H9 (cell line): ENCODE measurements at regions not wholly inside any gene's neighbourhood (a gene's known extent, or its start where the extent isn't known, plus 50 kb on each side); places are given as distances from the start of the nearest gene placed in this dataset.

ENCODE experiments used
- DNase-seq: peaks from one replicate; pipeline ENCODE4 v3.0.0-alpha.2; 2017
- H2AFZ ChIP-seq: one replicate; pipeline ENCODE4 v1.6.1; 2013; ENCODE audit warnings: mild to moderate bottlenecking, low read length, control low read depth, moderate library complexity
- H2AK5ac ChIP-seq: 2 replicates; pipeline ENCODE4 v1.6.1; 2013; ENCODE audit warnings: low read length, control low read depth, mixed read lengths; ENCODE audit not compliant: insufficient read length
- H2BK120ac ChIP-seq: one replicate; pipeline ENCODE4 v1.6.1; 2013; ENCODE audit warnings: low read depth, mild to moderate bottlenecking, low read length, control low read depth, inconsistent platforms; ENCODE audit not compliant: poor library complexity, severe bottlenecking
- H2BK12ac ChIP-seq: 2 replicates; pipeline ENCODE4 v1.6.1; 2013; ENCODE audit warnings: low read length, control low read depth, mixed read lengths, low read depth; ENCODE audit not compliant: insufficient read length
- H2BK15ac ChIP-seq: 2 replicates; pipeline ENCODE4 v1.6.1; 2013; ENCODE audit warnings: low read depth, low read length, control low read depth
- H2BK20ac ChIP-seq: one replicate; pipeline ENCODE4 v1.6.1; 2013; ENCODE audit warnings: low read depth, mild to moderate bottlenecking, low read length, control low read depth, inconsistent platforms; ENCODE audit not compliant: poor library complexity, severe bottlenecking
- H2BK5ac ChIP-seq: 2 replicates; pipeline ENCODE4 v1.6.1; 2013; ENCODE audit warnings: low read length, control low read depth, mixed read lengths; ENCODE audit not compliant: insufficient read length
- H3K14ac ChIP-seq: 2 replicates; pipeline ENCODE4 v1.6.1; 2013; ENCODE audit warnings: low read length, control low read depth; ENCODE audit not compliant: insufficient read depth
- H3K18ac ChIP-seq: 2 replicates; pipeline ENCODE4 v1.6.1; 2013; ENCODE audit warnings: low read depth, mild to moderate bottlenecking, mixed read lengths, low read length, control low read depth; ENCODE audit not compliant: insufficient read length
- H3K23ac ChIP-seq: 2 replicates; pipeline ENCODE4 v1.6.1; 2013; ENCODE audit warnings: low read length, control low read depth, mixed read lengths, low read depth; ENCODE audit not compliant: insufficient read length
- H3K23me2 ChIP-seq: 2 replicates; pipeline ENCODE4 v1.6.1; 2013; ENCODE audit warnings: low read depth, mild to moderate bottlenecking, mixed read lengths, low read length, control low read depth; ENCODE audit not compliant: insufficient read length, poor library complexity, severe bottlenecking
- H3K27ac ChIP-seq: 2 replicates; pipeline ENCODE4 v1.5.1; 2013; ENCODE audit warnings: low read length, control low read depth, mixed read lengths, low read depth; ENCODE audit not compliant: insufficient read length
- H3K27me3 ChIP-seq: 2 replicates; pipeline ENCODE4 v1.6.1; 2013; ENCODE audit warnings: low read length, control low read depth, inconsistent platforms; ENCODE audit not compliant: insufficient read depth
- H3K4ac ChIP-seq: 2 replicates; pipeline ENCODE4 v1.6.1; 2013; ENCODE audit warnings: low read depth, mild to moderate bottlenecking, control low read depth, inconsistent platforms, low read length, moderate library complexity
- H3K4me1 ChIP-seq: 2 replicates; pipeline ENCODE4 v1.6.1; 2013; ENCODE audit warnings: low read length, control low read depth, inconsistent platforms; ENCODE audit not compliant: insufficient read depth
- H3K4me2 ChIP-seq: 2 replicates; pipeline ENCODE4 v1.6.1; 2013; ENCODE audit warnings: low read length, control low read depth, mixed read lengths; ENCODE audit not compliant: insufficient read length, insufficient read depth
- H3K56ac ChIP-seq: 2 replicates; pipeline ENCODE4 v1.6.1; 2013; ENCODE audit warnings: low read depth, mild to moderate bottlenecking, mixed read lengths, low read length, control low read depth; ENCODE audit not compliant: insufficient read length
- H3K79me1 ChIP-seq: 2 replicates; pipeline ENCODE4 v1.6.1; 2013; ENCODE audit warnings: low read depth, mild to moderate bottlenecking, moderate library complexity, low read length, control low read depth, inconsistent platforms; ENCODE audit not compliant: insufficient read depth, poor library complexity, severe bottlenecking
- H3K79me2 ChIP-seq: 2 replicates; pipeline ENCODE4 v1.6.1; 2013; ENCODE audit warnings: low read length, control low read depth, inconsistent platforms; ENCODE audit not compliant: insufficient read depth
- H3K9ac ChIP-seq: 2 replicates; pipeline ENCODE4 v1.6.1; 2013; ENCODE audit warnings: low read length, control low read depth, mixed read lengths; ENCODE audit not compliant: insufficient read length; ENCODE audit errors: extremely low read depth
- H3K9me3 ChIP-seq: one replicate; pipeline ENCODE4 v1.6.1; 2013; ENCODE audit warnings: low read depth, low read length, inconsistent platforms; ENCODE audit not compliant: control insufficient read depth
- H3T11ph ChIP-seq: one replicate; pipeline ENCODE4 v1.6.1; 2013; ENCODE audit warnings: mild to moderate bottlenecking, low read length, control low read depth, inconsistent platforms
- H4K20me1 ChIP-seq: one replicate; pipeline ENCODE4 v1.6.1; 2013; ENCODE audit not compliant: control insufficient read depth, insufficient read length, insufficient read depth
- H4K5ac ChIP-seq: 2 replicates; pipeline ENCODE4 v1.6.1; 2013; ENCODE audit warnings: low read depth, mild to moderate bottlenecking, mixed read lengths, low read length, control low read depth; ENCODE audit not compliant: insufficient read length
- H4K8ac ChIP-seq: replicated peaks from 2 replicates; pipeline ENCODE4 v1.6.1; 2013; ENCODE audit warnings: low read length, control low read depth, mixed read lengths, low read depth; ENCODE audit not compliant: insufficient read length
- H4K91ac ChIP-seq: 2 replicates; pipeline ENCODE4 v1.6.1; 2013; ENCODE audit warnings: low read depth, mild to moderate bottlenecking, moderate library complexity, mixed read lengths, low read length, control low read depth; ENCODE audit not compliant: insufficient read length
- H3K27ac Mint-ChIP-seq, 3 experiments: 2 replicates in 2 of 3; 3 replicates in 1 of 3; pipeline ENCODE4 v1.8.0; 2020 to 2021; ENCODE audit warnings: mixed read lengths in 3 of 3, mild to moderate bottlenecking in 1 of 3, moderate library complexity in 1 of 3
- H3K27me3 Mint-ChIP-seq: 2 replicates; pipeline ENCODE4 v1.8.0; 2021; ENCODE audit warnings: low read depth, mild to moderate bottlenecking, moderate library complexity, mixed read lengths
- H3K36me3 Mint-ChIP-seq, 3 experiments: 2 replicates in 2 of 3; 3 replicates in 1 of 3; pipeline ENCODE4 v1.8.0; 2020 to 2021; ENCODE audit warnings: low read depth in 3 of 3, mixed read lengths in 3 of 3; ENCODE audit not compliant: insufficient read depth in 1 of 3
- H3K4me1 Mint-ChIP-seq, 2 experiments: 2 replicates each; pipeline ENCODE4 v1.8.0; 2020; ENCODE audit warnings: mixed read lengths in 2 of 2
- H3K4me3 Mint-ChIP-seq, 2 experiments: 2 replicates in 1 of 2; 3 replicates in 1 of 2; pipeline ENCODE4 v1.8.0; 2020 to 2021; ENCODE audit warnings: mild to moderate bottlenecking in 2 of 2, mixed read lengths in 2 of 2, moderate library complexity in 1 of 2
- H3K9me3 Mint-ChIP-seq, 2 experiments: 2 replicates in 1 of 2; 3 replicates in 1 of 2; pipeline ENCODE4 v1.8.0; 2020; ENCODE audit warnings: mild to moderate bottlenecking in 2 of 2, mixed read lengths in 2 of 2, moderate library complexity in 1 of 2
- TF ChIP-seq, protein P1 (sequence below): fragments of 200-600 bp; sonication (generic); conservative IDR thresholded peaks from 3 replicates; pipeline ENCODE4 v1.8.0; 2021; ENCODE audit warnings: antibody characterized with exemption, mild to moderate bottlenecking

DNA sequence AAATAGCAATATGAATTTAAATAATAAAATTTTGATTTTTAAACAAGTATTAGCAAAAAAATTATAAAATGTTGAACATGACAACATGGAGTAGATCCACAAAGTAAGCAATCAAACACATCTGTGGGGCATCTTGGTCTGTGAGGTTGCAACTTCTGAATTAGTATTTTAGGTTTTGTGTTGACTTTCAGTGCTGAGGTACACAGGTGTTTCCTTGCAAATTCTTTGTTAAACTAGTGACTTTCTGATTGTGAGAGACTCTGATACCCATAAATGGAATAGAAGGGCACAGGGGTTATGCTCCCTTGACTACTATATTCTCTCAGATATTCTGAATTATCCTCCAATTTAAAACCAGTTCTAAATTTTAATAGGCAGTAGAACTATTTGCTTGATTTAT lies 841.7 kb downstream of the CDH8 start:
- TF ChIP-seq, protein P1, sequence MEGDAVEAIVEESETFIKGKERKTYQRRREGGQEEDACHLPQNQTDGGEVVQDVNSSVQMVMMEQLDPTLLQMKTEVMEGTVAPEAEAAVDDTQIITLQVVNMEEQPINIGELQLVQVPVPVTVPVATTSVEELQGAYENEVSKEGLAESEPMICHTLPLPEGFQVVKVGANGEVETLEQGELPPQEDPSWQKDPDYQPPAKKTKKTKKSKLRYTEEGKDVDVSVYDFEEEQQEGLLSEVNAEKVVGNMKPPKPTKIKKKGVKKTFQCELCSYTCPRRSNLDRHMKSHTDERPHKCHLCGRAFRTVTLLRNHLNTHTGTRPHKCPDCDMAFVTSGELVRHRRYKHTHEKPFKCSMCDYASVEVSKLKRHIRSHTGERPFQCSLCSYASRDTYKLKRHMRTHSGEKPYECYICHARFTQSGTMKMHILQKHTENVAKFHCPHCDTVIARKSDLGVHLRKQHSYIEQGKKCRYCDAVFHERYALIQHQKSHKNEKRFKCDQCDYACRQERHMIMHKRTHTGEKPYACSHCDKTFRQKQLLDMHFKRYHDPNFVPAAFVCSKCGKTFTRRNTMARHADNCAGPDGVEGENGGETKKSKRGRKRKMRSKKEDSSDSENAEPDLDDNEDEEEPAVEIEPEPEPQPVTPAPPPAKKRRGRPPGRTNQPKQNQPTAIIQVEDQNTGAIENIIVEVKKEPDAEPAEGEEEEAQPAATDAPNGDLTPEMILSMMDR: no peak
- H3K56ac ChIP-seq: no peak overlapping the region
- no peaks in the 10 kb centered on the region for H3K4me1 ChIP-seq
- H4K20me1 ChIP-seq: no peaks in the 10 kb centered on the region
- no peak overlapping the region for H4K5ac ChIP-seq
- no peaks in the 10 kb centered on the region for H3K27me3 ChIP-seq
- H3K27ac Mint-ChIP-seq: no peak overlapping the region
- H3K9ac ChIP-seq: no peak overlapping the region
- no peak overlapping the region for H2BK5ac ChIP-seq
- H4K8ac ChIP-seq: no peak overlapping the region
- no peak overlapping the region for H2BK12ac ChIP-seq
- no peak overlapping the region for H3K4ac ChIP-seq
- DNase-seq: no peak
- H2BK20ac ChIP-seq: no peak overlapping the region
- H3K14ac ChIP-seq: no peak overlapping the region
- no peaks in the 10 kb centered on the region for H3K4me1 Mint-ChIP-seq
- H3K18ac ChIP-seq: no peak overlapping the region
- H2AFZ ChIP-seq: no peak overlapping the region
- H2AK5ac ChIP-seq: no peak overlapping the region
- no peak overlapping the region for H4K91ac ChIP-seq
- H3T11ph ChIP-seq: no peak overlapping the region
- no peak overlapping the region for H3K23ac ChIP-seq
- no peaks in the 10 kb centered on the region for H3K23me2 ChIP-seq
- no peak overlapping the region for H3K4me3 Mint-ChIP-seq
- H3K27ac ChIP-seq: no peak overlapping the region
- no peaks in the 10 kb centered on the region for H3K79me1 ChIP-seq
- H3K79me2 ChIP-seq: no peaks in the 10 kb centered on the region
- no peaks in the 10 kb centered on the region for H3K9me3 ChIP-seq
- peaks cover 0 to 8% (median 7%) of the 10 kb centered on the region in 3 experiments; a peak in 4 of 7 replicates for H3K36me3 Mint-ChIP-seq
- no peak overlapping the region for H2BK120ac ChIP-seq
- no peaks in the 10 kb centered on the region; the same call in 1 of the 2 replicates for H3K27me3 Mint-ChIP-seq
- no peak overlapping the region for H3K4me2 ChIP-seq
- no peak overlapping the region for H2BK15ac ChIP-seq
- H3K9me3 Mint-ChIP-seq: peaks cover 9 to 12% of the 10 kb centered on the region in 2 experiments
